ENCODE measurements at regions not wholly inside any gene's neighbourhood (a gene's known extent, or its start where the extent isn't known, plus 50 kb on each side); places are given as distances from the start of the nearest gene placed in this dataset.
A peak's percentile ranks its signal among the peaks of the same experiment; 100 is the strongest.
"Not testable (repeated sequence)": the region's sequence is repeated elsewhere in the genome, so short reads cannot be mapped to it uniquely, and the experiment has no call there.

GRCh38 chr12:88897723-88898122, 317.5 kb upstream of the KITLG start:
- DNase-seq (ENCODE audit: low spot score) (no peak), ATAC-seq (ENCODE audit: low read depth) (no peak)
- TF ChIP-seq CTCF (IDR thresholded peaks at IDR 0.05; ENCODE audit: poor library complexity, severe bottlenecking), result no peak
- Histone ChIP-seq H3K4me1 (ENCODE audit: insufficient read depth, poor library complexity, severe bottlenecking) (peaks cover 5% of the 10 kb centered on the region), H3K4me3 (ENCODE audit: severe bottlenecking) (no peak overlapping the region), H3K27me3 (ENCODE audit: insufficient read depth, poor library complexity, severe bottlenecking) (no peaks in the 10 kb centered on the region), H3K27ac (ENCODE audit: poor library complexity, severe bottlenecking) (peak overlapping the region; percentile 14), H3K36me3 (ENCODE audit: low read depth) (no peaks in the 10 kb centered on the region), H3K9me3 (ENCODE audit: severe bottlenecking) (no peaks in the 10 kb centered on the region)

GRCh38 chr12:88896958-88897357, 316.7 kb upstream of the KITLG start:
- DNase-seq (ENCODE audit: low spot score) (no peak), ATAC-seq (ENCODE audit: low read depth) (no peak; the same call in 2 of the 3 replicates)
- no peaks in the 10 kb centered on the region for H3K9me3 ChIP-seq (ENCODE audit: severe bottlenecking)
- TF ChIP-seq CTCF (IDR thresholded peaks at IDR 0.05; ENCODE audit: poor library complexity, severe bottlenecking), result no peak
- H3K36me3 ChIP-seq (ENCODE audit: low read depth), result no peaks in the 10 kb centered on the region
- no peak overlapping the region for H3K4me3 ChIP-seq (ENCODE audit: severe bottlenecking)
- peak overlapping the region; percentile 14 for H3K27ac ChIP-seq (ENCODE audit: poor library complexity, severe bottlenecking)
- peaks cover 5% of the 10 kb centered on the region for H3K4me1 ChIP-seq (ENCODE audit: insufficient read depth, poor library complexity, severe bottlenecking)
- no peaks in the 10 kb centered on the region for H3K27me3 ChIP-seq (ENCODE audit: insufficient read depth, poor library complexity, severe bottlenecking)

- H3K4me1 ChIP-seq (ENCODE audit: insufficient read depth, poor library complexity, severe bottlenecking), result peaks cover 5% of the 10 kb centered on the region
- DNase-seq (ENCODE audit: low spot score) (no peak), ATAC-seq (ENCODE audit: low read depth) (no peak)
- H3K27me3 ChIP-seq (ENCODE audit: insufficient read depth, poor library complexity, severe bottlenecking), result no peaks in the 10 kb centered on the region
- TF ChIP-seq CTCF (IDR thresholded peaks at IDR 0.05; ENCODE audit: poor library complexity, severe bottlenecking), result no peak
- H3K27ac ChIP-seq (ENCODE audit: poor library complexity, severe bottlenecking), result no peak overlapping the region
- no peaks in the 10 kb centered on the region for H3K9me3 ChIP-seq (ENCODE audit: severe bottlenecking)
- no peaks in the 10 kb centered on the region for H3K36me3 ChIP-seq (ENCODE audit: low read depth)
- no peak overlapping the region for H3K4me3 ChIP-seq (ENCODE audit: severe bottlenecking)
Observed at GRCh38 chr12:88895634-88896033, 315.4 kb upstream of the KITLG start.

- Histone ChIP-seq H3K4me1 (ENCODE audit: insufficient read depth, poor library complexity, severe bottlenecking) (peaks cover 15% of the 10 kb centered on the region), H3K27me3 (ENCODE audit: insufficient read depth, poor library complexity, severe bottlenecking) (no peaks in the 10 kb centered on the region), H3K9me3 (ENCODE audit: severe bottlenecking) (no peaks in the 10 kb centered on the region), H3K4me3 (ENCODE audit: severe bottlenecking) (no peak overlapping the region), H3K36me3 (ENCODE audit: low read depth) (no peaks in the 10 kb centered on the region), H3K27ac (ENCODE audit: poor library complexity, severe bottlenecking) (no peak overlapping the region)
- no peak for ATAC-seq (ENCODE audit: low read depth)
- TF ChIP-seq CTCF (IDR thresholded peaks at IDR 0.05; ENCODE audit: poor library complexity, severe bottlenecking), result no peak
- DNase-seq (ENCODE audit: low spot score), result no peak
Observed at GRCh38 chr12:88893801-88894200, 313.5 kb upstream of the KITLG start.

GRCh38 chr12:88891434-88891833, 311.2 kb upstream of the KITLG start:
- not testable (repeated sequence) for H3K27ac ChIP-seq (ENCODE audit: poor library complexity, severe bottlenecking); H3K9me3 ChIP-seq (ENCODE audit: severe bottlenecking); H3K4me3 ChIP-seq (ENCODE audit: severe bottlenecking); DNase-seq (ENCODE audit: low spot score); H3K36me3 ChIP-seq (ENCODE audit: low read depth); ATAC-seq (ENCODE audit: low read depth); H3K27me3 ChIP-seq (ENCODE audit: insufficient read depth, poor library complexity, severe bottlenecking)
- peaks cover 11% of the 10 kb centered on the region for H3K4me1 ChIP-seq (ENCODE audit: insufficient read depth, poor library complexity, severe bottlenecking)
